ENCODE measurements at regions not wholly inside any gene's neighbourhood (a gene's known extent, or its start where the extent isn't known, plus 50 kb on each side); places are given as distances from the start of the nearest gene placed in this dataset.

GRCh38 chr10:58885146-58885545, 291.3 kb upstream of the PHYHIPL start:
- H3K4me2 ChIP-seq (ENCODE audit: insufficient read depth, low read length, poor library complexity, severe bottlenecking): no peak overlapping the region

GRCh38 chr10:58885686-58886345, 290.6 kb upstream of the PHYHIPL start:
- H3K14ac ChIP-seq (ENCODE audit: low read length): no peak overlapping the region
- no peak overlapping the region for H3K18ac ChIP-seq (ENCODE audit: low read length)
- H3K27ac ChIP-seq (replicated peaks; ENCODE audit: low read length): no peak overlapping the region
- WGBS, 2 donors (ENCODE audit: extremely low coverage in 2 of 2, insufficient read length in 2 of 2, insufficient replicate concordance in 1 of 2): no CpG with 5 or more reads among the region's 3 CpGs
- H3K23ac ChIP-seq (ENCODE audit: low read depth, low read length, poor library complexity): no peak overlapping the region
- no peaks in the 10 kb centered on the region for H3K27me3 ChIP-seq (ENCODE audit: control insufficient read depth in 3 of 3, insufficient read depth in 3 of 3, low read depth in 1 of 3, low read length in 3 of 3)
- H3K9ac ChIP-seq (ENCODE audit: low read depth, low read length, poor library complexity): no peak overlapping the region
- no peak overlapping the region for H3K4ac ChIP-seq (ENCODE audit: low read length)
- H2AFZ ChIP-seq (ENCODE audit: low read length): no peak overlapping the region
- H2BK120ac ChIP-seq (ENCODE audit: low read depth, low read length): no peak overlapping the region
- DNase-seq (ENCODE audit: low spot score): no peak
- no peak overlapping the region for H2AK5ac ChIP-seq (ENCODE audit: low read depth, low read length)
- no peak overlapping the region for H3K4me3 ChIP-seq (ENCODE audit: low read length in 2 of 2)
- no peak overlapping the region for H4K8ac ChIP-seq (ENCODE audit: low read depth, low read length)
- no peaks in the 10 kb centered on the region for H3K79me1 ChIP-seq (ENCODE audit: low read depth, low read length)
- peaks cover 0 to 3% of the 10 kb centered on the region in 2 donors for H3K9me3 ChIP-seq (replicated peaks in 1 of 2; ENCODE audit: control insufficient read depth in 2 of 2, insufficient read depth in 1 of 2, low read depth in 1 of 2, low read length in 2 of 2)
- H3K4me2 ChIP-seq (ENCODE audit: insufficient read depth, low read length, poor library complexity, severe bottlenecking): no peak overlapping the region
- H2BK5ac ChIP-seq (ENCODE audit: low read length): no peak overlapping the region
- H4K91ac ChIP-seq (ENCODE audit: low read depth, low read length, poor library complexity): no peak overlapping the region
- H3K4me1 ChIP-seq (ENCODE audit: control insufficient read depth in 2 of 2, insufficient read depth in 1 of 2, low read depth in 1 of 2, low read length in 2 of 2): peaks cover 0 to 2% of the 10 kb centered on the region in 2 donors
- no peak overlapping the region for H2BK12ac ChIP-seq (ENCODE audit: low read length)
- no peaks in the 10 kb centered on the region for H3K36me3 ChIP-seq (replicated peaks in 1 of 2; ENCODE audit: control insufficient read depth in 2 of 2, insufficient read depth in 2 of 2, low read length in 2 of 2)
- H2BK15ac ChIP-seq (ENCODE audit: low read length): no peak overlapping the region

More at GRCh38 chr10:58885146-58885545, 291.3 kb upstream of the PHYHIPL start:
- no peaks in the 10 kb centered on the region for H3K79me1 ChIP-seq (ENCODE audit: low read depth, low read length)
- H4K91ac ChIP-seq (ENCODE audit: low read depth, low read length, poor library complexity): no peak overlapping the region
- H2AK5ac ChIP-seq (ENCODE audit: low read depth, low read length): no peak overlapping the region
- H3K27me3 ChIP-seq (ENCODE audit: control insufficient read depth in 3 of 3, insufficient read depth in 3 of 3, low read depth in 1 of 3, low read length in 3 of 3): no peaks in the 10 kb centered on the region
- peaks cover 0 to 3% of the 10 kb centered on the region in 2 donors for H3K9me3 ChIP-seq (replicated peaks in 1 of 2; ENCODE audit: control insufficient read depth in 2 of 2, insufficient read depth in 1 of 2, low read depth in 1 of 2, low read length in 2 of 2)
- H3K27ac ChIP-seq (replicated peaks; ENCODE audit: low read length): no peak overlapping the region
- no peak overlapping the region for H3K4ac ChIP-seq (ENCODE audit: low read length)
- no peak overlapping the region for H3K23ac ChIP-seq (ENCODE audit: low read depth, low read length, poor library complexity)
- peaks cover 0 to 2% of the 10 kb centered on the region in 2 donors for H3K4me1 ChIP-seq (ENCODE audit: control insufficient read depth in 2 of 2, insufficient read depth in 1 of 2, low read depth in 1 of 2, low read length in 2 of 2)
- H3K18ac ChIP-seq (ENCODE audit: low read length): no peak overlapping the region
- H2AFZ ChIP-seq (ENCODE audit: low read length): no peak overlapping the region
- H2BK15ac ChIP-seq (ENCODE audit: low read length): no peak overlapping the region
- no peak overlapping the region for H2BK120ac ChIP-seq (ENCODE audit: low read depth, low read length)
- no peak overlapping the region for H3K14ac ChIP-seq (ENCODE audit: low read length)
- H3K9ac ChIP-seq (ENCODE audit: low read depth, low read length, poor library complexity): no peak overlapping the region
- no peak overlapping the region for H2BK5ac ChIP-seq (ENCODE audit: low read length)
- DNase-seq (ENCODE audit: low spot score): no peak
- no peaks in the 10 kb centered on the region for H3K36me3 ChIP-seq (replicated peaks in 1 of 2; ENCODE audit: control insufficient read depth in 2 of 2, insufficient read depth in 2 of 2, low read length in 2 of 2)
- no CpG with 5 or more reads among the region's 3 CpGs for WGBS, 2 donors (ENCODE audit: extremely low coverage in 2 of 2, insufficient read length in 2 of 2, insufficient replicate concordance in 1 of 2)
- no peak overlapping the region for H4K8ac ChIP-seq (ENCODE audit: low read depth, low read length)
- no peak overlapping the region for H2BK12ac ChIP-seq (ENCODE audit: low read length)
- no peak overlapping the region for H3K4me3 ChIP-seq (ENCODE audit: low read length in 2 of 2)

- no peak overlapping the region for H4K8ac ChIP-seq (ENCODE audit: low read depth, low read length)
- no peak overlapping the region for H2BK120ac ChIP-seq (ENCODE audit: low read depth, low read length)
- no peaks in the 10 kb centered on the region for H3K79me1 ChIP-seq (ENCODE audit: low read depth, low read length)
- H2BK12ac ChIP-seq (ENCODE audit: low read length): no peak overlapping the region
- no CpG with 5 or more reads among the region's 2 CpGs for WGBS, 2 donors (ENCODE audit: extremely low coverage in 2 of 2, insufficient read length in 2 of 2, insufficient replicate concordance in 1 of 2)
- H2AFZ ChIP-seq (ENCODE audit: low read length): no peak overlapping the region
- H3K4me3 ChIP-seq (ENCODE audit: low read length in 2 of 2): no peak overlapping the region
- H2BK15ac ChIP-seq (ENCODE audit: low read length): no peak overlapping the region
- no peak overlapping the region for H3K4ac ChIP-seq (ENCODE audit: low read length)
- no peak overlapping the region for H3K9ac ChIP-seq (ENCODE audit: low read depth, low read length, poor library complexity)
- no peak overlapping the region for H2AK5ac ChIP-seq (ENCODE audit: low read depth, low read length)
- no peak overlapping the region for H3K14ac ChIP-seq (ENCODE audit: low read length)
- no peak overlapping the region for H3K4me2 ChIP-seq (ENCODE audit: insufficient read depth, low read length, poor library complexity, severe bottlenecking)
- H2BK5ac ChIP-seq (ENCODE audit: low read length): no peak overlapping the region
- no peak for DNase-seq (ENCODE audit: low spot score)
- no peak overlapping the region for H3K23ac ChIP-seq (ENCODE audit: low read depth, low read length, poor library complexity)
- no peaks in the 10 kb centered on the region for H3K36me3 ChIP-seq (replicated peaks in 1 of 2; ENCODE audit: control insufficient read depth in 2 of 2, insufficient read depth in 2 of 2, low read length in 2 of 2)
- no peak overlapping the region for H3K18ac ChIP-seq (ENCODE audit: low read length)
- H4K91ac ChIP-seq (ENCODE audit: low read depth, low read length, poor library complexity): no peak overlapping the region
- H3K27me3 ChIP-seq (ENCODE audit: control insufficient read depth in 3 of 3, insufficient read depth in 3 of 3, low read depth in 1 of 3, low read length in 3 of 3): no peaks in the 10 kb centered on the region
- H3K9me3 ChIP-seq (replicated peaks in 1 of 2; ENCODE audit: control insufficient read depth in 2 of 2, insufficient read depth in 1 of 2, low read depth in 1 of 2, low read length in 2 of 2): peaks cover 0 to 3% of the 10 kb centered on the region in 2 donors
- H3K27ac ChIP-seq (replicated peaks; ENCODE audit: low read length): no peak overlapping the region
- peaks cover 0 to 2% of the 10 kb centered on the region in 2 donors for H3K4me1 ChIP-seq (ENCODE audit: control insufficient read depth in 2 of 2, insufficient read depth in 1 of 2, low read depth in 1 of 2, low read length in 2 of 2)
Measured at GRCh38 chr10:58886406-58886805, 290.0 kb upstream of the PHYHIPL start.

- no peak overlapping the region for H2BK12ac ChIP-seq (ENCODE audit: low read length)
- H3K14ac ChIP-seq (ENCODE audit: low read length): no peak overlapping the region
- no peak overlapping the region for H2AFZ ChIP-seq (ENCODE audit: low read length)
- H3K18ac ChIP-seq (ENCODE audit: low read length): no peak overlapping the region
- no peaks in the 10 kb centered on the region for H3K36me3 ChIP-seq (replicated peaks in 1 of 2; ENCODE audit: control insufficient read depth in 2 of 2, insufficient read depth in 2 of 2, low read length in 2 of 2)
- H4K91ac ChIP-seq (ENCODE audit: low read depth, low read length, poor library complexity): no peak overlapping the region
- peaks cover 0 to 3% of the 10 kb centered on the region in 2 donors for H3K9me3 ChIP-seq (replicated peaks in 1 of 2; ENCODE audit: control insufficient read depth in 2 of 2, insufficient read depth in 1 of 2, low read depth in 1 of 2, low read length in 2 of 2)
- no peak overlapping the region for H2AK5ac ChIP-seq (ENCODE audit: low read depth, low read length)
- no peak overlapping the region for H3K4ac ChIP-seq (ENCODE audit: low read length)
- H2BK5ac ChIP-seq (ENCODE audit: low read length): no peak overlapping the region
- H3K4me3 ChIP-seq (ENCODE audit: low read length in 2 of 2): no peak overlapping the region
- no peak overlapping the region for H2BK15ac ChIP-seq (ENCODE audit: low read length)
- no peaks in the 10 kb centered on the region for H3K79me1 ChIP-seq (ENCODE audit: low read depth, low read length)
- WGBS, 2 donors (ENCODE audit: extremely low coverage in 2 of 2, insufficient read length in 2 of 2, insufficient replicate concordance in 1 of 2): no CpG with 5 or more reads among the region's 2 CpGs
- H4K8ac ChIP-seq (ENCODE audit: low read depth, low read length): no peak overlapping the region
- DNase-seq (ENCODE audit: low spot score): no peak
- no peak overlapping the region for H3K4me2 ChIP-seq (ENCODE audit: insufficient read depth, low read length, poor library complexity, severe bottlenecking)
- no peaks in the 10 kb centered on the region for H3K27me3 ChIP-seq (ENCODE audit: control insufficient read depth in 3 of 3, insufficient read depth in 3 of 3, low read depth in 1 of 3, low read length in 3 of 3)
- no peak overlapping the region for H2BK120ac ChIP-seq (ENCODE audit: low read depth, low read length)
- no peak overlapping the region for H3K9ac ChIP-seq (ENCODE audit: low read depth, low read length, poor library complexity)
- H3K23ac ChIP-seq (ENCODE audit: low read depth, low read length, poor library complexity): no peak overlapping the region
- H3K4me1 ChIP-seq (ENCODE audit: control insufficient read depth in 2 of 2, insufficient read depth in 1 of 2, low read depth in 1 of 2, low read length in 2 of 2): peaks cover 0 to 2% of the 10 kb centered on the region in 2 donors
- H3K27ac ChIP-seq (replicated peaks; ENCODE audit: low read length): no peak overlapping the region
Measured at GRCh38 chr10:58887474-58887873, 289.0 kb upstream of the PHYHIPL start.
